Astrocyte of the spinal cord (primary cell): ENCODE measurements at regions not wholly inside any gene's neighbourhood (a gene's known extent, or its start where the extent isn't known, plus 50 kb on each side); places are given as distances from the start of the nearest gene placed in this dataset.
"Not testable (repeated sequence)": the region's sequence is repeated elsewhere in the genome, so short reads cannot be mapped to it uniquely, and the experiment has no call there.

ENCODE experiments used
- DNase-seq: peaks from one replicate; pipeline ENCODE4 v3.0.0; 2011; ENCODE audit warnings: low read depth, low spot score
- H3K4me3 ChIP-seq: 2 replicates; pipeline ENCODE4 v1.5.1; 2011; ENCODE audit warnings: low read depth, mild to moderate bottlenecking, low read length, moderate library complexity
- CTCF ChIP-seq: IDR thresholded peaks from 2 replicates; pipeline ENCODE4 v1.5.1; 2012; ENCODE audit warnings: low read depth, mild to moderate bottlenecking, low read length, inconsistent platforms
- in situ Hi-C: cut with HindIII; loops from 2 replicates; pipeline ENCODE4 v1.10.0; 2017; ENCODE audit warnings: low sequenced_read_pairs

GRCh38 chr4:28444886-28445496, 1584.3 kb downstream of the STIM2 start:
- in situ Hi-C loops: no loop called here
- no peak for DNase-seq
- H3K4me3 ChIP-seq: no peak overlapping the region
- TF ChIP-seq CTCF: no peak

GRCh38 chr4:28449085-28449484, 1588.4 kb downstream of the STIM2 start:
- TF ChIP-seq CTCF: no peak
- no peak overlapping the region for H3K4me3 ChIP-seq
- DNase-seq: no peak
- in situ Hi-C loops: no loop called here

GRCh38 chr4:28451346-28451745, 1590.7 kb downstream of the STIM2 start:
- no peak overlapping the region for H3K4me3 ChIP-seq
- in situ Hi-C loops: no loop called here
- no peak for TF ChIP-seq CTCF
- DNase-seq: no peak

GRCh38 chr4:28462766-28463700, 1602.4 kb downstream of the STIM2 start:
- in situ Hi-C loops: no loop called here
- no peak for DNase-seq
- no peak for TF ChIP-seq CTCF
- H3K4me3 ChIP-seq: no peak overlapping the region

GRCh38 chr4:28464823-28465222, 1604.2 kb downstream of the STIM2 start:
- TF ChIP-seq CTCF: no peak
- H3K4me3 ChIP-seq: no peak overlapping the region
- DNase-seq: no peak
- in situ Hi-C loops: no loop called here

- in situ Hi-C loops: not testable (repeated sequence)
Observed at GRCh38 chr4:28466886-28467285, 1606.2 kb downstream of the STIM2 start.

GRCh38 chr4:28469387-28469786, 1608.7 kb downstream of the STIM2 start:
- in situ Hi-C loops: no loop called here
- TF ChIP-seq CTCF: no peak
- DNase-seq: no peak
- H3K4me3 ChIP-seq: no peak overlapping the region

More at GRCh38 chr4:28466886-28467285, 1606.2 kb downstream of the STIM2 start:
- H3K4me3 ChIP-seq, DNase-seq: not testable (repeated sequence)
